ENCODE measurements at regions not wholly inside any gene's neighbourhood (a gene's known extent, or its start where the extent isn't known, plus 50 kb on each side); places are given as distances from the start of the nearest gene placed in this dataset.

DNA sequence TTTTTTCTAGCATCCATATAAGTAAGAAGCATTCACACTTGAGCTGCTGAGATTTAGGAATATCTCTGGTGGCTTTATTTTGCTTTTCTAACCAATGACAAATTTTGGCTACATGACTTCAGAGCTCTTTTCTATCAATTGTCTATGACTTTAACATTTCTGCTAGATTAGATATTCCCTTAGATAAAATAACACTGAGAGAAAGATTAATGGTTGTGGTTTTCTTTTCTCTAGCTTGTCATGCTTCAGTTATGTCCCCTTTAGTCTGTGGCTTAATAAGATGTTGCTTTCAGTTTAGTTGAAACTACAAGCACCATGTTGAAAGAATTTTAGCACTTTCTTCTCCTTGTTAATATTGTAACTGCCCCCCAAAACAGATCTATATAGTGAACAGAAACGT, 665.6 kb upstream of the CCDC54 start:
- TF ChIP-seq, protein P1, sequence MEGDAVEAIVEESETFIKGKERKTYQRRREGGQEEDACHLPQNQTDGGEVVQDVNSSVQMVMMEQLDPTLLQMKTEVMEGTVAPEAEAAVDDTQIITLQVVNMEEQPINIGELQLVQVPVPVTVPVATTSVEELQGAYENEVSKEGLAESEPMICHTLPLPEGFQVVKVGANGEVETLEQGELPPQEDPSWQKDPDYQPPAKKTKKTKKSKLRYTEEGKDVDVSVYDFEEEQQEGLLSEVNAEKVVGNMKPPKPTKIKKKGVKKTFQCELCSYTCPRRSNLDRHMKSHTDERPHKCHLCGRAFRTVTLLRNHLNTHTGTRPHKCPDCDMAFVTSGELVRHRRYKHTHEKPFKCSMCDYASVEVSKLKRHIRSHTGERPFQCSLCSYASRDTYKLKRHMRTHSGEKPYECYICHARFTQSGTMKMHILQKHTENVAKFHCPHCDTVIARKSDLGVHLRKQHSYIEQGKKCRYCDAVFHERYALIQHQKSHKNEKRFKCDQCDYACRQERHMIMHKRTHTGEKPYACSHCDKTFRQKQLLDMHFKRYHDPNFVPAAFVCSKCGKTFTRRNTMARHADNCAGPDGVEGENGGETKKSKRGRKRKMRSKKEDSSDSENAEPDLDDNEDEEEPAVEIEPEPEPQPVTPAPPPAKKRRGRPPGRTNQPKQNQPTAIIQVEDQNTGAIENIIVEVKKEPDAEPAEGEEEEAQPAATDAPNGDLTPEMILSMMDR (IDR thresholded peaks at IDR 0.05 in 4 of 5, conservative IDR thresholded peaks at IDR 0.05 in 1 of 5) = no peak
- no peak for TF ChIP-seq POLR2A (IDR thresholded peaks at IDR 0.05)
